Gastrocnemius medialis (tissue), 4 donors: ENCODE measurements at regions not wholly inside any gene's neighbourhood (a gene's known extent, or its start where the extent isn't known, plus 50 kb on each side); places are given as distances from the start of the nearest gene placed in this dataset.

Experiments used
- ATAC-seq, 2 donors: fragments of 150-250 bp; one replicate each; pipeline ENCODE4 v1.9.1; 2016
- DNase-seq, 2 donors: peaks; one replicate each; pipeline ENCODE4 v3.0.0-alpha.2; 2019
- H3K27ac ChIP-seq, 4 donors: fragments of 200-600 bp; sonication (generic); 1 replicate in 1 of 4; 2 replicates in 3 of 4; pipeline ENCODE4 v1.5.1; 2016 to 2018; ENCODE audit warnings: mild to moderate bottlenecking in 2 of 4, moderate library complexity in 1 of 4
- H3K27me3 ChIP-seq, 3 donors: fragments of 200-600 bp; sonication (generic) in 2 of 3; 1 replicate in 1 of 3; 2 replicates in 2 of 3; pipeline versions ENCODE4 v1.5.1 to v1.6.0; 2016 to 2019; ENCODE audit warnings: mild to moderate bottlenecking in 1 of 3, moderate library complexity in 1 of 3
- H3K36me3 ChIP-seq, 2 donors: fragments of 200-600 bp; sonication (generic) in 1 of 2; one replicate each; pipeline ENCODE4 v1.5.1; 2017 to 2018
- H3K4me1 ChIP-seq, 2 donors: fragments of 200-600 bp; sonication (generic) in 1 of 2; one replicate each; pipeline ENCODE4 v1.5.1; 2016 to 2017; ENCODE audit warnings: mild to moderate bottlenecking in 2 of 2
- H3K4me3 ChIP-seq, 4 donors: fragments of 200-600 bp; sonication (generic) in 3 of 4; 1 replicate in 1 of 4; 2 replicates in 3 of 4; pipeline ENCODE4 v1.5.1; 2016 to 2019; ENCODE audit warnings: mild to moderate bottlenecking in 2 of 4
- H3K9me3 ChIP-seq, 3 donors: fragments of 200-600 bp; sonication (generic) in 2 of 3; 1 replicate in 1 of 3; 2 replicates in 2 of 3; pipeline ENCODE4 v1.5.1; 2016 to 2019
- POLR2A ChIP-seq, 2 donors: fragments of 450-650 bp; IDR thresholded peaks; one replicate each; pipeline ENCODE4 v1.6.1; 2017; ENCODE audit warnings: antibody characterized with exemption in 2 of 2, mild to moderate bottlenecking in 2 of 2, moderate library complexity in 2 of 2
- in situ Hi-C, 4 donors: fragments of 200-750 bp; cut with MboI; loops; one replicate each; pipeline versions ENCODE4 v1.15.0 to v1.8.0; 2017; ENCODE audit warnings: low sequenced_read_pairs in 4 of 4
- intact Hi-C: fragments of 100-400 bp; cut with DNase I; formaldehyde crosslinking; loops from one replicate; pipeline ENCODE4 v1.15.1; 2023; ENCODE audit warnings: low total_unique reads
- TF ChIP-seq, protein P1 (sequence below), 5 experiments: fragments of 450-650 bp in 3 of 5; fragments of 200-600 bp in 2 of 5; sonication (generic) in 2 of 5; IDR thresholded peaks in 4 of 5; conservative IDR thresholded peaks in 1 of 5; 1 replicate in 4 of 5; 2 replicates in 1 of 5; pipeline ENCODE4 v1.5.1; 2016 to 2019; ENCODE audit warnings: antibody characterized with exemption in 5 of 5, mild to moderate bottlenecking in 3 of 5, moderate library complexity in 3 of 5

DNA sequence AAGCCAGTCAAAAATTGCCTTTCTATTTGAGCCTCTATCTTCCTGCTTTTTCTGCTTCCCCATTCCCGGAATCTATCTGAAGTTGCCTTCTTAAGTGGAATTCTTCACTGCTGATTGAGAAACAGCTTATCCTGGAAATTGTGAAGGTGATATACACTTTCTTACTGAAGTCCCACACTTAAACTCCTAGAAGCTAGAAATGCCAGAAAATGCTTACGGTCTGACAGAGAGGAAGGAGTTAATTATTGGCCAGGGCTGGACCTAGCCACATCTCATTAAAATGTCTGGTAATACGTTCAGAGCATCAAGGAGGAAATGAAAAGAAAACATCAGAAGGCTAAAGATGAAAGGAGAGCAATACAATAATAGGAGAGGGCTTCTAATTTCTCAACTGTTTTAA lies 292.5 kb upstream of the SNX7 start:
- no peaks in the 10 kb centered on the region for H3K36me3 ChIP-seq
- no peak overlapping the region for H3K27ac ChIP-seq
- no peaks in the 10 kb centered on the region for H3K27me3 ChIP-seq
- ATAC-seq: no peak
- H3K9me3 ChIP-seq: no peaks in the 10 kb centered on the region
- DNase-seq: no peak
- in situ Hi-C loops (no loop called here), intact Hi-C loops (no loop called here)
- no peak overlapping the region for H3K4me3 ChIP-seq
- no peaks in the 10 kb centered on the region for H3K4me1 ChIP-seq
- TF ChIP-seq, protein P1, sequence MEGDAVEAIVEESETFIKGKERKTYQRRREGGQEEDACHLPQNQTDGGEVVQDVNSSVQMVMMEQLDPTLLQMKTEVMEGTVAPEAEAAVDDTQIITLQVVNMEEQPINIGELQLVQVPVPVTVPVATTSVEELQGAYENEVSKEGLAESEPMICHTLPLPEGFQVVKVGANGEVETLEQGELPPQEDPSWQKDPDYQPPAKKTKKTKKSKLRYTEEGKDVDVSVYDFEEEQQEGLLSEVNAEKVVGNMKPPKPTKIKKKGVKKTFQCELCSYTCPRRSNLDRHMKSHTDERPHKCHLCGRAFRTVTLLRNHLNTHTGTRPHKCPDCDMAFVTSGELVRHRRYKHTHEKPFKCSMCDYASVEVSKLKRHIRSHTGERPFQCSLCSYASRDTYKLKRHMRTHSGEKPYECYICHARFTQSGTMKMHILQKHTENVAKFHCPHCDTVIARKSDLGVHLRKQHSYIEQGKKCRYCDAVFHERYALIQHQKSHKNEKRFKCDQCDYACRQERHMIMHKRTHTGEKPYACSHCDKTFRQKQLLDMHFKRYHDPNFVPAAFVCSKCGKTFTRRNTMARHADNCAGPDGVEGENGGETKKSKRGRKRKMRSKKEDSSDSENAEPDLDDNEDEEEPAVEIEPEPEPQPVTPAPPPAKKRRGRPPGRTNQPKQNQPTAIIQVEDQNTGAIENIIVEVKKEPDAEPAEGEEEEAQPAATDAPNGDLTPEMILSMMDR (IDR thresholded peaks at IDR 0.05 in 4 of 5, conservative IDR thresholded peaks at IDR 0.05 in 1 of 5): no peak
- TF ChIP-seq POLR2A (IDR thresholded peaks at IDR 0.05): no peak

DNA sequence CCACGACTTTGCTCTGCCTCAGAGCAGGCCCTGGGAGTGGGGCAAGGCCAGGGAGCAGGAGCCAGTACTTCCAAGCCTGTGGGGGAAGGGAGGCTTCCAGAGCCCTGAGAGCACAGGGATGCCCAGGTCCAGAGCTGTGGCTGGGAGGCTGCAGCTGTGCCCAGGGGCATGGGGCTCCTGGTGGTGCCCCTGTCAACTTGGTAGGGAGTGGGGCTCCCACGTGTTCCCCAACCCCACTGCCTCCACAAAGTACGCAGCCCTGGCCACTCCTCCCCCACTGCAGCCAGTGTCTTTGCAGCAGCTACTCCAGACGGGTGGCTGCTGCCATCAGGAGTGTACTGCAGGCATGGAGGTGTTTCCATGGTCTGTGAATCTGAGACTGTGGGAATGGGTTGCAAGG lies 294.1 kb upstream of the SNX7 start:
- intact Hi-C loops: no loop called here
- Histone ChIP-seq H3K27ac (no peak overlapping the region), H3K36me3 (no peaks in the 10 kb centered on the region), H3K27me3 (no peaks in the 10 kb centered on the region), H3K4me3 (no peak overlapping the region), H3K4me1 (no peaks in the 10 kb centered on the region), H3K9me3 (no peaks in the 10 kb centered on the region)
- no peak for ATAC-seq
- in situ Hi-C loops: no loop called here
- TF ChIP-seq POLR2A (IDR thresholded peaks at IDR 0.05): no peak
- TF ChIP-seq, protein P1 (IDR thresholded peaks at IDR 0.05 in 4 of 5, conservative IDR thresholded peaks at IDR 0.05 in 1 of 5): no peak
- DNase-seq: no peak

DNA sequence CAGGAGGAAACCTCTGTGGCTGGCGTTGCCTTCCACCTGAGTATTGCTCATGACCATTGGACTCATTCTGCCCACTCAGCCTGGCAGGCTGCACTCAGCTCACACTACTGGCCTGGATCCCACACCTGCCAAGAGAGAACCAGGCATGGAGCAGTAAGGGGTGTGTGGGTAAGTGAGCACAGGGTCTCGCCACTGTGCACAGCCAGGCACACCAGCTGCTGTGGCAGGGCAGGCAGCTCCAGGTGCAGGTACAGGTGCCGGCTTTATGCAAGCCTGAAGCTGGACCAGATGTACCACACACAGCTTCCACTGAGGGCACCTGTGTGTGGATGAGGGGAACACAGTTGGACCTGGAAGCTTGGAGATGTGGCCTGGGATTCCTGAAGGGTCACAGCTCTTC lies 295.2 kb upstream of the SNX7 start:
- intact Hi-C loops (no loop called here), in situ Hi-C loops (no loop called here)
- Histone ChIP-seq H3K27me3 (no peaks in the 10 kb centered on the region), H3K4me1 (no peaks in the 10 kb centered on the region), H3K36me3 (no peaks in the 10 kb centered on the region), H3K9me3 (no peaks in the 10 kb centered on the region), H3K4me3 (no peak overlapping the region), H3K27ac (no peak overlapping the region)
- ATAC-seq: no peak
- TF ChIP-seq POLR2A (IDR thresholded peaks at IDR 0.05): no peak
- TF ChIP-seq, protein P1 (IDR thresholded peaks at IDR 0.05 in 4 of 5, conservative IDR thresholded peaks at IDR 0.05 in 1 of 5): no peak
- DNase-seq: no peak

DNA sequence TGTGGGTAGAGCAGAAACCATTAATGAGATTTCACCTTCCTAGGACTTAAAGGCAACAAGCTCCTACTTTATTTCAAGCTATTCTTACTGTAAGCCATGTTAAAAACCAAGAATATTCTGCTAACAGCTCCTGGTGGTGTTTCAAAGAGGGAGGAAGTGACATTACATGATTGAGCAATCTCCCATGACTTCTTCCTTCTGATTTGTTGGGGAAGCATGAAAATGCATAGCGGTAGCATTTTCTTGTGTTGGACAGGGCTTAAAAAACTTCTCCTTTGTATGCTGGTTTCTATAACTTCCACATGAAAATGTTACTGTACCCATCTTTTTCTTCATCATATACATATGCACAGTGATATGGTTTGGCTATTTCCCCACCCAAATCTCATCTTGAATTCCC lies 297.0 kb upstream of the SNX7 start:
- in situ Hi-C loops: no loop called here
- DNase-seq (no peak), ATAC-seq (no peak)
- Histone ChIP-seq H3K4me1 (no peaks in the 10 kb centered on the region), H3K27ac (no peak overlapping the region), H3K36me3 (no peaks in the 10 kb centered on the region), H3K4me3 (no peak overlapping the region), H3K27me3 (no peaks in the 10 kb centered on the region), H3K9me3 (no peaks in the 10 kb centered on the region)
- no peak for TF ChIP-seq POLR2A (IDR thresholded peaks at IDR 0.05)
- TF ChIP-seq, protein P1 (IDR thresholded peaks at IDR 0.05 in 4 of 5, conservative IDR thresholded peaks at IDR 0.05 in 1 of 5): no peak
- intact Hi-C loops: no loop called here

DNA sequence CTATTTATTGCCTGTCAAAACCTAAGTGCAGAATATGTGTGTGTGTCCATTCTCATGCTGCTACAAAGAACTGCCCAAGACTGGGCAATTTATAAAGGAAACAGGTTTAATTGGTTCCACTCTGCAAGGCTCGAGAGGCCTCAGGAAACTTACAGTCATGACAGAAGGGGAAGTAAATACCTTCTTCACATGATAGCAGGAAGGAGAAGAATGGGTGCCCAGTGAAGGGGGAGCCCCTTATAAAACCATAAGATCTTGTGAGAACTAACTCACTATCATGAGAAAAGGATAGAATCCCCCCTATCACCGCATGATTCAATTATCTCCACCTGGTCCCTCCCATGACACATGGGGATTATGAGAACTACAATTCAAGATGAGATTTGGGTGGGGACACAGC lies 300.7 kb upstream of the SNX7 start:
- in situ Hi-C loops (no loop called here), intact Hi-C loops (no loop called here)
- ATAC-seq (no peak), DNase-seq (no peak)
- Histone ChIP-seq H3K4me1 (no peaks in the 10 kb centered on the region), H3K4me3 (no peak overlapping the region), H3K27ac (no peak overlapping the region), H3K36me3 (no peaks in the 10 kb centered on the region), H3K9me3 (no peaks in the 10 kb centered on the region), H3K27me3 (no peaks in the 10 kb centered on the region)
- TF ChIP-seq, protein P1 (IDR thresholded peaks at IDR 0.05 in 4 of 5, conservative IDR thresholded peaks at IDR 0.05 in 1 of 5): no peak
- TF ChIP-seq POLR2A (IDR thresholded peaks at IDR 0.05): no peak
